ENCODE measurements at regions not wholly inside any gene's neighbourhood (a gene's known extent, or its start where the extent isn't known, plus 50 kb on each side); places are given as distances from the start of the nearest gene placed in this dataset.

GRCh38 chr6:88558981-88559380 lies 392.8 kb upstream of the CNR1 start:
- no peak overlapping the region for H3K27ac Mint-ChIP-seq (ENCODE audit: unreplicated experiment)
- no peaks in the 10 kb centered on the region for H3K27me3 ChIP-seq (ENCODE audit: insufficient read depth, low read length)
- H2AFZ ChIP-seq (ENCODE audit: low read depth, low read length): no peak overlapping the region
- FAIRE-seq: no peak
- H3K9ac ChIP-seq (ENCODE audit: low read length): no peak overlapping the region
- H3K9me3 ChIP-seq (ENCODE audit: insufficient read depth, low read depth, low read length): no peaks in the 10 kb centered on the region
- no peak overlapping the region for H3K4me3 Mint-ChIP-seq (ENCODE audit: unreplicated experiment)
- no peaks in the 10 kb centered on the region for H3K4me1 Mint-ChIP-seq (ENCODE audit: low read depth, unreplicated experiment)
- H3K79me2 ChIP-seq (ENCODE audit: insufficient read depth, low read length): no peaks in the 10 kb centered on the region
- H3K36me3 ChIP-seq (ENCODE audit: insufficient read depth, low read length): no peaks in the 10 kb centered on the region
- no peaks in the 10 kb centered on the region for H3K36me3 Mint-ChIP-seq (ENCODE audit: low read depth, unreplicated experiment)
- no peaks in the 10 kb centered on the region for H3K4me1 ChIP-seq (ENCODE audit: insufficient read depth, low read length)
- no peak for TF ChIP-seq EZH2 (IDR thresholded peaks at IDR 0.05; ENCODE audit: insufficient read depth, low read length)
- no peak for TF ChIP-seq CTCF (IDR thresholded peaks at IDR 0.05; ENCODE audit: insufficient read depth, low read depth, low read length)
- no peaks in the 10 kb centered on the region for H4K20me1 ChIP-seq (ENCODE audit: insufficient read depth, low read length)
- DNase-seq (ENCODE audit: low read depth): no peak
- no peak overlapping the region for H3K4me3 ChIP-seq (ENCODE audit: insufficient read depth, low read depth, low read length)
- H3K4me2 ChIP-seq (ENCODE audit: low read length): no peak overlapping the region
- H3K27ac ChIP-seq (ENCODE audit: low read depth, low read length): no peak overlapping the region
- H3K27me3 Mint-ChIP-seq (ENCODE audit: low read depth, unreplicated experiment): no peaks in the 10 kb centered on the region
- H3K9me3 Mint-ChIP-seq (ENCODE audit: unreplicated experiment): peaks cover 4% of the 10 kb centered on the region

GRCh38 chr6:88556663-88557062 lies 390.5 kb upstream of the CNR1 start:
- Histone ChIP-seq H3K4me3 (ENCODE audit: insufficient read depth, low read depth, low read length) (no peak overlapping the region), H4K20me1 (ENCODE audit: insufficient read depth, low read length) (no peaks in the 10 kb centered on the region), H3K9me3 (ENCODE audit: insufficient read depth, low read depth, low read length) (no peaks in the 10 kb centered on the region), H3K36me3 (ENCODE audit: insufficient read depth, low read length) (no peaks in the 10 kb centered on the region), H3K79me2 (ENCODE audit: insufficient read depth, low read length) (no peaks in the 10 kb centered on the region), H2AFZ (ENCODE audit: low read depth, low read length) (no peak overlapping the region), H3K4me1 (ENCODE audit: insufficient read depth, low read length) (no peaks in the 10 kb centered on the region), H3K27me3 (ENCODE audit: insufficient read depth, low read length) (no peaks in the 10 kb centered on the region), H3K27ac (ENCODE audit: low read depth, low read length) (no peak overlapping the region), H3K9ac (ENCODE audit: low read length) (no peak overlapping the region), H3K4me2 (ENCODE audit: low read length) (no peak overlapping the region)
- H3K4me3 Mint-ChIP-seq (ENCODE audit: unreplicated experiment): no peak overlapping the region
- H3K27me3 Mint-ChIP-seq (ENCODE audit: low read depth, unreplicated experiment): no peaks in the 10 kb centered on the region
- H3K4me1 Mint-ChIP-seq (ENCODE audit: low read depth, unreplicated experiment): no peaks in the 10 kb centered on the region
- TF ChIP-seq EZH2 (IDR thresholded peaks at IDR 0.05; ENCODE audit: insufficient read depth, low read length): no peak
- TF ChIP-seq CTCF (IDR thresholded peaks at IDR 0.05; ENCODE audit: insufficient read depth, low read depth, low read length): no peak
- H3K9me3 Mint-ChIP-seq (ENCODE audit: unreplicated experiment): peaks cover 2% of the 10 kb centered on the region
- FAIRE-seq (no peak), DNase-seq (ENCODE audit: low read depth) (no peak)
- H3K36me3 Mint-ChIP-seq (ENCODE audit: low read depth, unreplicated experiment): no peaks in the 10 kb centered on the region
- no peak overlapping the region for H3K27ac Mint-ChIP-seq (ENCODE audit: unreplicated experiment)

- H3K4me1 Mint-ChIP-seq (ENCODE audit: low read depth, unreplicated experiment): peaks cover 3% of the 10 kb centered on the region
- Histone ChIP-seq H3K79me2 (ENCODE audit: insufficient read depth, low read length) (no peaks in the 10 kb centered on the region), H3K4me1 (ENCODE audit: insufficient read depth, low read length) (no peaks in the 10 kb centered on the region), H3K9ac (ENCODE audit: low read length) (no peak overlapping the region), H2AFZ (ENCODE audit: low read depth, low read length) (no peak overlapping the region), H3K4me2 (ENCODE audit: low read length) (no peak overlapping the region), H3K36me3 (ENCODE audit: insufficient read depth, low read length) (no peaks in the 10 kb centered on the region), H4K20me1 (ENCODE audit: insufficient read depth, low read length) (no peaks in the 10 kb centered on the region), H3K27me3 (ENCODE audit: insufficient read depth, low read length) (no peaks in the 10 kb centered on the region), H3K9me3 (ENCODE audit: insufficient read depth, low read depth, low read length) (no peaks in the 10 kb centered on the region), H3K27ac (ENCODE audit: low read depth, low read length) (no peak overlapping the region), H3K4me3 (ENCODE audit: insufficient read depth, low read depth, low read length) (no peak overlapping the region)
- peaks cover 4% of the 10 kb centered on the region for H3K9me3 Mint-ChIP-seq (ENCODE audit: unreplicated experiment)
- no peak overlapping the region for H3K4me3 Mint-ChIP-seq (ENCODE audit: unreplicated experiment)
- no peaks in the 10 kb centered on the region for H3K36me3 Mint-ChIP-seq (ENCODE audit: low read depth, unreplicated experiment)
- TF ChIP-seq CTCF (IDR thresholded peaks at IDR 0.05; ENCODE audit: insufficient read depth, low read depth, low read length): no peak
- TF ChIP-seq EZH2 (IDR thresholded peaks at IDR 0.05; ENCODE audit: insufficient read depth, low read length): no peak
- DNase-seq (ENCODE audit: low read depth): no peak
- FAIRE-seq: no peak
- peaks cover 3% of the 10 kb centered on the region for H3K27me3 Mint-ChIP-seq (ENCODE audit: low read depth, unreplicated experiment)
- no peak overlapping the region for H3K27ac Mint-ChIP-seq (ENCODE audit: unreplicated experiment)
These were observed 382.9 kb upstream of the CNR1 start for GRCh38 chr6:88548891-88549505.

Measured in astrocyte (in vitro differentiated cells and primary cell).